ENCODE measurements at regions not wholly inside any gene's neighbourhood (a gene's known extent, or its start where the extent isn't known, plus 50 kb on each side); places are given as distances from the start of the nearest gene placed in this dataset.

DNA sequence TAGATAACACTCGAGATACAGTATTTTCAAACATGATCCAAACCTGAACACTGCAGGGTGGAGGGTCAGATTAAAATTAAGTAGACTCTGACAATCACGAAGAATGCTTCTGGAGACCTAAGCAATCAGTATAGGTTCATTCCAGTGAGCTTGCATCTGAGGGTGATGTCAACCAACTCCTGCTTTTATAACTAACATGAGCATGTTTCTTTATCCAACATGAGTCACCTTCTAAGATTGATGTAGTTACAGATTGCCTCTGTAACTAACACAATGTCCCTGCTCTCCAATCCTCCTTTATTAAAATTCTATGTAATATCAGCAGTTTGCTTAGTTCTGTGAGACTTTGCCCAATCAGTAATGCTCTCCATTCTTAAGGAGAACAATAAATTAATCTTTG, 225.7 kb downstream of the ARL6IP6 start:
- TF ChIP-seq, protein P1, sequence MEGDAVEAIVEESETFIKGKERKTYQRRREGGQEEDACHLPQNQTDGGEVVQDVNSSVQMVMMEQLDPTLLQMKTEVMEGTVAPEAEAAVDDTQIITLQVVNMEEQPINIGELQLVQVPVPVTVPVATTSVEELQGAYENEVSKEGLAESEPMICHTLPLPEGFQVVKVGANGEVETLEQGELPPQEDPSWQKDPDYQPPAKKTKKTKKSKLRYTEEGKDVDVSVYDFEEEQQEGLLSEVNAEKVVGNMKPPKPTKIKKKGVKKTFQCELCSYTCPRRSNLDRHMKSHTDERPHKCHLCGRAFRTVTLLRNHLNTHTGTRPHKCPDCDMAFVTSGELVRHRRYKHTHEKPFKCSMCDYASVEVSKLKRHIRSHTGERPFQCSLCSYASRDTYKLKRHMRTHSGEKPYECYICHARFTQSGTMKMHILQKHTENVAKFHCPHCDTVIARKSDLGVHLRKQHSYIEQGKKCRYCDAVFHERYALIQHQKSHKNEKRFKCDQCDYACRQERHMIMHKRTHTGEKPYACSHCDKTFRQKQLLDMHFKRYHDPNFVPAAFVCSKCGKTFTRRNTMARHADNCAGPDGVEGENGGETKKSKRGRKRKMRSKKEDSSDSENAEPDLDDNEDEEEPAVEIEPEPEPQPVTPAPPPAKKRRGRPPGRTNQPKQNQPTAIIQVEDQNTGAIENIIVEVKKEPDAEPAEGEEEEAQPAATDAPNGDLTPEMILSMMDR (IDR thresholded peaks at IDR 0.05; ENCODE audit: insufficient read depth, low read length) = no peak
- TF ChIP-seq GABPA (IDR thresholded peaks at IDR 0.05; ENCODE audit: low read depth) (no peak), POLR2AphosphoS5 (IDR thresholded peaks at IDR 0.05; ENCODE audit: low read depth) (no peak), SPI1 (IDR thresholded peaks at IDR 0.05; ENCODE audit: borderline replicate concordance, low read depth) (no peak)
- TF ChIP-seq, protein P2, sequence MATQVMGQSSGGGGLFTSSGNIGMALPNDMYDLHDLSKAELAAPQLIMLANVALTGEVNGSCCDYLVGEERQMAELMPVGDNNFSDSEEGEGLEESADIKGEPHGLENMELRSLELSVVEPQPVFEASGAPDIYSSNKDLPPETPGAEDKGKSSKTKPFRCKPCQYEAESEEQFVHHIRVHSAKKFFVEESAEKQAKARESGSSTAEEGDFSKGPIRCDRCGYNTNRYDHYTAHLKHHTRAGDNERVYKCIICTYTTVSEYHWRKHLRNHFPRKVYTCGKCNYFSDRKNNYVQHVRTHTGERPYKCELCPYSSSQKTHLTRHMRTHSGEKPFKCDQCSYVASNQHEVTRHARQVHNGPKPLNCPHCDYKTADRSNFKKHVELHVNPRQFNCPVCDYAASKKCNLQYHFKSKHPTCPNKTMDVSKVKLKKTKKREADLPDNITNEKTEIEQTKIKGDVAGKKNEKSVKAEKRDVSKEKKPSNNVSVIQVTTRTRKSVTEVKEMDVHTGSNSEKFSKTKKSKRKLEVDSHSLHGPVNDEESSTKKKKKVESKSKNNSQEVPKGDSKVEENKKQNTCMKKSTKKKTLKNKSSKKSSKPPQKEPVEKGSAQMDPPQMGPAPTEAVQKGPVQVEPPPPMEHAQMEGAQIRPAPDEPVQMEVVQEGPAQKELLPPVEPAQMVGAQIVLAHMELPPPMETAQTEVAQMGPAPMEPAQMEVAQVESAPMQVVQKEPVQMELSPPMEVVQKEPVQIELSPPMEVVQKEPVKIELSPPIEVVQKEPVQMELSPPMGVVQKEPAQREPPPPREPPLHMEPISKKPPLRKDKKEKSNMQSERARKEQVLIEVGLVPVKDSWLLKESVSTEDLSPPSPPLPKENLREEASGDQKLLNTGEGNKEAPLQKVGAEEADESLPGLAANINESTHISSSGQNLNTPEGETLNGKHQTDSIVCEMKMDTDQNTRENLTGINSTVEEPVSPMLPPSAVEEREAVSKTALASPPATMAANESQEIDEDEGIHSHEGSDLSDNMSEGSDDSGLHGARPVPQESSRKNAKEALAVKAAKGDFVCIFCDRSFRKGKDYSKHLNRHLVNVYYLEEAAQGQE (IDR thresholded peaks at IDR 0.05; ENCODE audit: insufficient replicate concordance, low read depth) = no peak

Measured in HL-60 (cell line).